AG08395 (cell line): ENCODE measurements at regions not wholly inside any gene's neighbourhood (a gene's known extent, or its start where the extent isn't known, plus 50 kb on each side); places are given as distances from the start of the nearest gene placed in this dataset.
"Not testable (repeated sequence)": the region's sequence is repeated elsewhere in the genome, so short reads cannot be mapped to it uniquely, and the experiment has no call there.

Experiments
- DNase-seq: peaks from one replicate; pipeline ENCODE4 v3.0.0; 2012; ENCODE audit warnings: mixed read lengths, low spot score

- no peak for DNase-seq
These were observed 142.5 kb upstream of the ARG1 start for GRCh38 chr6:131430531-131430930.

GRCh38 chr6:131431718-131432117 is 141.3 kb upstream of the ARG1 start:
- DNase-seq = no peak

- DNase-seq = no peak
These were observed 139.1 kb upstream of the ARG1 start for GRCh38 chr6:131433927-131434326.

GRCh38 chr6:131436358-131436757 is 136.7 kb upstream of the ARG1 start:
- DNase-seq = no peak

GRCh38 chr6:131443014-131443413 is 130.0 kb upstream of the ARG1 start:
- DNase-seq = no peak

- DNase-seq = no peak
These were observed 129.5 kb upstream of the ARG1 start for GRCh38 chr6:131443514-131443913.

- DNase-seq = not testable (repeated sequence)
These were observed 127.7 kb upstream of the ARG1 start for GRCh38 chr6:131445356-131445755.

- no peak for DNase-seq
These were observed 122.2 kb upstream of the ARG1 start for GRCh38 chr6:131450861-131451260.

GRCh38 chr6:131451321-131452144 is 121.5 kb upstream of the ARG1 start:
- DNase-seq = no peak

- no peak for DNase-seq
These were observed 119.2 kb upstream of the ARG1 start for GRCh38 chr6:131453803-131454202.

GRCh38 chr6:131456565-131456964 is 116.5 kb upstream of the ARG1 start:
- no peak for DNase-seq

GRCh38 chr6:131459005-131459404 is 114.0 kb upstream of the ARG1 start:
- no peak for DNase-seq

- DNase-seq = no peak
These were observed 112.4 kb upstream of the ARG1 start for GRCh38 chr6:131460614-131461000.

- no peak for DNase-seq
These were observed 103.9 kb upstream of the ARG1 start for GRCh38 chr6:131469130-131469529.

GRCh38 chr6:131470534-131470933 is 102.5 kb upstream of the ARG1 start:
- no peak for DNase-seq

GRCh38 chr6:131471331-131471730 is 101.7 kb upstream of the ARG1 start:
- DNase-seq = no peak

- not testable (repeated sequence) for DNase-seq
These were observed 99.7 kb upstream of the ARG1 start for GRCh38 chr6:131473303-131473702.

- DNase-seq = no peak
These were observed 96.7 kb upstream of the ARG1 start for GRCh38 chr6:131476362-131476761.

GRCh38 chr6:131478740-131479211 is 94.2 kb upstream of the ARG1 start:
- DNase-seq = not testable (repeated sequence)

GRCh38 chr6:131486608-131487007 is 86.4 kb upstream of the ARG1 start:
- DNase-seq = no peak

GRCh38 chr6:131488780-131489179 is 84.2 kb upstream of the ARG1 start:
- no peak for DNase-seq

- no peak for DNase-seq
These were observed 82.6 kb upstream of the ARG1 start for GRCh38 chr6:131490441-131490840.

- DNase-seq = no peak
These were observed 80.0 kb upstream of the ARG1 start for GRCh38 chr6:131492932-131493573.
